Fibroblast of lung (primary cell): ENCODE measurements at regions not wholly inside any gene's neighbourhood (a gene's known extent, or its start where the extent isn't known, plus 50 kb on each side); places are given as distances from the start of the nearest gene placed in this dataset.

Experiments used
- CTCF ChIP-seq, 2 donors: IDR thresholded peaks in 1 of 2; conservative IDR thresholded peaks in 1 of 2; 1 replicate in 1 of 2; 2 replicates in 1 of 2; pipeline ENCODE4 v1.5.1; 2011 to 2012; ENCODE audit warnings: low read length in 2 of 2, control low read depth in 1 of 2, inconsistent platforms in 1 of 2, low read depth in 1 of 2, mild to moderate bottlenecking in 1 of 2
- EZH2 ChIP-seq: IDR thresholded peaks from 2 replicates; pipeline ENCODE4 v1.5.1; 2012; ENCODE audit warnings: low read length, control low read depth, mild to moderate bottlenecking; ENCODE audit errors: missing control alignments

DNA sequence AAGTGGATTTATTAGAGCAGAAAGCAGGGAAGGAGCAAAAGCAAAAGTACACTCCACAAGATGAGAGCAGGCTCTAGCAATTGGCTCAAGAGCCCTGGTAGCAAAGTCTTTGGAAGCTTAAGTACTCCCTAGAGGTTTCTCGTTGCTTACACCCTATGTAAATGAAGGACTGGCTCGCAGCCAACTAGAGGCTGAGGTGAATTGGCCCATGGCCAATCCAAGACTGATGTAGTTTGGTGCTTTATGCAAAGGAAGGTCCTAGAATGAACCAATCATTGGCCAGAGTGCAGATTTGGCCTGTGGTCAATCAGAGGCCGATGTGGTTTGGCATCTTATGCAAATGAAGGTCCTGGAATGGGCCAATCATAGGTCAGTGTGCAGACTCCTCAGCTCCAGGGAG is 191.3 kb upstream of the ARID1B start:
- TF ChIP-seq CTCF (conservative IDR thresholded peaks at IDR 0.05 in 1 of 2, IDR thresholded peaks at IDR 0.05 in 1 of 2; ENCODE audit: low read depth in 1 of 2, low read length in 2 of 2), result no peak
- TF ChIP-seq EZH2, result no peak
